NCI-H2107 (cell line): ENCODE measurements at regions not wholly inside any gene's neighbourhood (a gene's known extent, or its start where the extent isn't known, plus 50 kb on each side); places are given as distances from the start of the nearest gene placed in this dataset.

Source experiments
- DNase-seq: peaks from one replicate; lab custom pipeline; 2025; lab: John Stamatoyannopoulos, UW

DNA sequence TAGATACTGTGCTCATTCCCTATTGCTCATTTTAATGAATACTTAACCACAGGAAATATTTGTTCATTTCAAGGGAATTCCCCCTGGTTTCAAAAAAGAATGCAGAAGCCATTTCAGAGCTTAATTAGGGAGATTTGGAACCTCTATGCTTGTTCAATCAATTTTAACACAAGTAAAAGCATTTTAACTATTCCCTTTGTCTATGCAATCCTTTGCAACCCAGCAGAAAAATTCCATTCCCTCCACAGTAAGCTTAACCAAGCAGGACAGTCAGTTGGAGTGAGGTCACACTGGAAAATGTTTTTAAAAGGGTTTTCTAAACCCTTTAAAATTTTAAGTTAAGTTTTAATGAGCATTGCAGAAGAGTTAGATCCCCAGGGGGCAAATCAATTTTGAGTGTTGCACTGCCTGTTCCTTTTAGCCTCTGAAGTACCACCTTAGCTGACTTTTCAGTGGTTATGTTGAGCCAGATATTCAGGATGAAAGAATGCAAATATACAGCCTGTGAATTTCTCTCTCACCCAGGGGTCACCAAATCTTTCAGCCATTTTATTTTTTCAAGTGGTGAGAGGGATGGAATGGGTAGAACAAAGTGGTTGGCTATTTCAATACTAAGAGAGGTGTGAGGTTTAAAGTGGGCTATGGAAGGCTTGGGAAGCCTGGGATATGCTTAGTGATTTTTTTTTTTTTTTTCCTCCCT lies 356.2 kb upstream of the NUDT12 start:
- no peak for DNase-seq

DNA sequence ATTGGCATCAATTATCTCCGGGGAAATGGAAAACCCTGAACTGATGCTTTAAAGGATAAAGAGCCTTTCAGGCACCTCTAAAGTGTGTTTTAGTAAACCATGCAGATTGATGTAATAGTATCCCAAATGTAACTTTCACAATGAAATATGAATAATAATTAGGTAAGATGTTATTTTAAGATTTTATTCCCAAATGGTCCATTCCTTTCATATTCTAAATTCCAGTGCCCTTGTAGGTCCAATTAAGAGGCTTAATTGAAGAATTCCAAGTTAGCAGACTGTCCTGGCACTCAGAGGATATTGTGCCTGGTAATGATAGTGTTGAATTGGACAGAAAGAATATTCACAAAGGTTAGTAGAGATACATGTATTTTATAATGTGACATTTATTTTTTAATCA lies 352.5 kb upstream of the NUDT12 start:
- no peak for DNase-seq

DNA sequence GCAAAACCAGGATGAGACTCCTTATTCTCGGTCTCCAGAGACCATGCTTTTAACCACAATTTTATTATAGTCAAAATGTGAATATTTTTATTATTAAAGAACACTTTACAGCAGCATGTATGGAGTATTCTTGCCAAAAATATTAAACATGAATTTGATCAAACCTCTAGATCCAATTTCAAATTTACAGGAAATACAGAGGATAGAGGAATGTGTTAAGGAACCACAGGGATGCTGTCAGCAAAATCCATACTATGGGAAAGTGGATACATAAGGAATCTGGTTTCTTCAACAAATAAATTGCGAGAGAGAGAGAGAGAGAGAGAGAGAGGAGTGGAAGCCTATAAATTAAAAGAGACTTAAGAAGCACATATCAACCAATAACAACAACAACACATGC lies 348.2 kb upstream of the NUDT12 start:
- DNase-seq = no peak

- no peak for DNase-seq
Observed at GRCh38 chr5:103910011-103910410, 347.4 kb upstream of the NUDT12 start.

- DNase-seq = no peak
Observed at GRCh38 chr5:103909391-103909790, 346.8 kb upstream of the NUDT12 start.

DNA sequence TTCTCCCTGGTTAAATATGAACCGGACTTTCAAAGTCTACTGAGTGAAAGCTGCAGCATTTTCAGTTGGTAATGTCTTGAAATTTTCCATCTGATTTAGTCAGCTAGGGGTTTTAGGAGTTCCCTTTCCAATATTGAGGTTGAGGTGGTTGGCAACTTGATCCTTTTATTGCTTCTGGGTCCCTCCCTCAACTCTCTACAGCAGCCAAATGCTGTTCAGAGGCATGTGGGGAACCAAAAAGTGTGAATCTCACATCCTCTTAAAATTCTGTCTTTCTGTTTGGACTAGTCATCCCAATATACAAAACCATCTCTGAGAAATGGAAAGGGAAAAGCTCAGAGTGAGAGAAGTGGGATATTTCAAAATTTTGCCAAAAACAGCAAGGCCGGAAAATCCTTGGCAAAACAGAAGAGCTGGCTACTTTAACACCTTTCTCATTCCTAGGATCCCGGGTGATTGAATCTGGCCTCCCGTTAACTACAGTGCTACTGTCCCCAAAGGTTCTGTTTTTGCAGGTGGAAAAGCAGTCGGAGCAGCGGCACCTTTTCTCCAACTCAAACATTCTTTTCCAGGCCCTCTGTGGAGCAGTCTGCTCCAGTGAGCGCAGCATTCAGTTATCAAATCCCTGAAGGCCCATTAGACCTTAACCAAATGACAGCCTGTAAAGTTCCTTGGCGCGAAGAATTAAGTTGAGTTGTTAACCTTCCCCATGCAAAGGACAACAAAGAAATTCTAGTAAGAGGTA lies 345.9 kb upstream of the NUDT12 start:
- DNase-seq = no peak

DNA sequence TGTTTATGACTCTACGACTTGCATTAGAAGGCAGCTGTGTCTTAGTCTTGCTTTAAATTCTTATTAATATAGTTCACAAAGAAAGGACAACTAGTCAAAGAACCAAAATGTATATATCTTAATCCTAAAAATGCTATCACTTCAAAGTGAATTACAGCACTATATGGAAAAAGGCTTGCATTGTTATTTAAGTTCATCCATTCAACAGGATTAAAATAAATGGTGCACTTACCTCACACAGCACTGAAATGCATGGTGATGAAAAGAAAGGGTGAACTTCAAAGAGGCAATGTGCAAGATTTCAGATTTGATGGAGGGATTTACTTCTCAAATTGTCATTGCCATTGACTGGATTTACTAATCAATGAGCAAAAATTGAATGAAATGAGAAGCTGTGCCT lies 344.4 kb upstream of the NUDT12 start:
- DNase-seq = no peak

DNA sequence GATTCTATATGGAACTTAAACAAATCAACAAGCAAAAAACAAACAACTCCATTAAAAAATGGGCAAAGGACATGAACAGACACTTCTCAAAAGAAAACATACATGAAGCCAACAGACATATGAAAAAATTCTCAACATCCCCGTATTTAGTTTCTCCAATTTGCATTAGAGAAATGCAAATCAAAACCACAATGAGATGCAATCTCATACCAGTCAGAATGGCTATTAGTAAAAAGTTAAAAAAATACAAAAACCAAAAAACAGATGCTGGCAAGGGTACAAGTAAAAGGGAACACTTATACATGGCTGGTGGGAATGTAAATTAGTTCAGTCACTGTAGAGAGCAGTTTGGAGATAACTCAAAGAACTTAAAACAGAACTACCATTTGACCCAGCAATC lies 342.1 kb upstream of the NUDT12 start:
- DNase-seq = no peak

GRCh38 chr5:103902893-103903292 lies 340.3 kb upstream of the NUDT12 start:
- no peak for DNase-seq

- DNase-seq = no peak
Observed at GRCh38 chr5:103901885-103902284, 339.3 kb upstream of the NUDT12 start.

- DNase-seq = no peak
Observed at GRCh38 chr5:103896593-103896992, 334.0 kb upstream of the NUDT12 start.

- no peak for DNase-seq
Observed at GRCh38 chr5:103895738-103896137, 333.1 kb upstream of the NUDT12 start.

DNA sequence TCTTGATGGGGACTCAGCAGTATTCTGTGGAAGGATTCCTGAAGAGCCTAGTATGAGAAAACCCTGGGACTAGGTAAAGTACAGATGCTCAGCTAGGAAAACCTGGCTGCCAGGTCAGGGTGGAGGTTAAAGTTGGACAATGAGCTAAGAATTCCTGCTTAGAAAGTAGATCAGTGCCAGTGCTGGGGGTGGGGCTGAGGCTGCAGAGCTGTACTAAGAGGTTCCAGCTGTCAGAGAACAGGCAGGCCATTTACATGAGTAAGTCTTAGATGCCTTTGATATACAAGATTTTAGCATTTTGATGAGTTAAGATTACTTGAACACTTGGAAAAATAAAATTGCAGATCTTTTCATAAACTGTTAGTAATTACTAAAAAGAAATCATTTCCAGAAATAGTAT lies 332.3 kb upstream of the NUDT12 start:
- DNase-seq = no peak

GRCh38 chr5:103891151-103891550 lies 328.6 kb upstream of the NUDT12 start:
- no peak for DNase-seq

DNA sequence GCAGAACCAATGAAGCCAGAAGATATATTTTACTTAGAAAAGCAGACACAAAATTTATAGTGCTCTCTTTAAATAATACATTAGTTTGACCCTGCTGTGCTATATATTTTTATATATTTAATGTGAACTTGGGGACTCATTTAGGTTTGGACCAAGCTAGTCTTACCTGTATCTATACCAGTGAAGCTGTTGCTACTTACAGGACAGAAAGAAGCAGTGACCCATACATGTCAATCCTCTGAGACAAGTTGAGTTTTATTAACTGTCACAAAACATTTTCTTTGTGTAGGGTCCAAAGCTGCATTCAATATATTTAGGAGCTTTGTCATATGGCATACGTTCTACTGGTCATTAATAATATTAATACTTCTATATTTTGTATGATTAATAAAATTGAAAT lies 327.7 kb upstream of the NUDT12 start:
- DNase-seq = no peak

DNA sequence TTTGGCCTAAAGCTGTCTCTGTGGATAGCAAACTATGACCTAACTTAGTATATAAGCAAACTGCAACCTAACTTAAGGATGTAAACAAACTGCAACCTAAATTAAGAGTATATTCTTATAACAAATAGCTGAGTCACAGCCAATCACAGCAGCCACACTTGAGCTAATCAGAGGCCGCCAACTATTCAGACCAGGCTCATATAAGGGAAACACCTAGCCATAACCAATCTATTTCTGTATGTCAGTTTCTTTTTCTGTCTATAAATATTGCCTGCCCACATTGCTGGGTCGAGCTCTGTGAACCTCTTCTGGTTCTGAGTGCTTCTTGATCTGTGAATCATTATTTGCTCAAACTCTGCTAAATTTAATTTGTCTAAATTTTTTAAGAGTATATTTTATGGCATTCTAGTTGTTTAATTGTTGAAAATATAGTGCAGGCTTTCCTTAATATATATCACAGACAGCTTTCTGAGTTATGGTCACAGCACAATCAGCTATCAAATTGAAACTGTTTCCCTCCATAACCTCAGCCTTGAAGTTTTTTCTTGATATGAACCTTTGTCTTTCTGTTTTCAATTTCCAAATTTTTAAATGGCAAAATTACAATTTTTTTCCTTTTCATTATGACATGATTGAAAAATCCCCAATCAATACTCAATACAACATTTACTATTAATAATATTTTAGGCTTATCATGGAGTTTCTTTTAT lies 327.1 kb upstream of the NUDT12 start:
- no peak for DNase-seq

GRCh38 chr5:103886826-103887225 lies 324.2 kb upstream of the NUDT12 start:
- DNase-seq = no peak

DNA sequence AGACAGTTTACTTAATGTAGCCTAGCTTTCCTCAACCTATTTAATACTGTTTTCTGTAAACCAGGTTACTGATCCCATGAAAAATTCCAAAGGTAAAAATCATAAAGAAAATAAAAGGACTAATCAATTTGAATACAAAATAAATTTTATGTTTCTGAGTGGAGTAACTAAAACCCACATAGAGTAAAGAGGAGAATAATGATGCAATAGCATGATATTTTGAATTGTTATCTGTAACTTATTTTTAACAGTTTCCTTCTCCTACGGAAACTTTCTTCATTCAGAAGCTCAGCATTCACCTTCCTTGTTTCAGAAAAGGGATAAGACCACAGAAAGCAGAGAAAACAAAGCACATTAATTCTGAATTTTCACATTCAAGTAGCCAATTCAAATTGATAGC lies 320.6 kb upstream of the NUDT12 start:
- DNase-seq = no peak

- no peak for DNase-seq
Observed at GRCh38 chr5:103881560-103881959, 319.0 kb upstream of the NUDT12 start.

GRCh38 chr5:103867857-103868598 lies 305.4 kb upstream of the NUDT12 start:
- no peak for DNase-seq

DNA sequence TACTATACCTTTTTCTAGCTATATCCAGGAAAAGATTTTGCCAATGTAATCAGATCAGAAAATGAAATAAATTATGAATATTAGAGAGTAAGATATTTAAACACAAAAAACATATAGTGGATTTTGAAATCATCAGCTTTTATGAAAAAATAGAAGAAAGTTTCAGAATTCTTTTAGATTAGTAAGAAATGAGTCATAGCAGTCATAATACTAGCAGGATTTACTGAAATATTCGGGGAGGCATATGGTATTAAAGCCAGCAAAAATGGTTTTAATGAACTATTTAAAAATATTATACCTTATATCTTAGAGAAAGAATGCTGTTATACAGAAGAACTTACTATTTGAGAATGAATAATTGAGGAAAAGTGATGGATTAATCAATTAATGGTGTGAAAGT lies 303.6 kb upstream of the NUDT12 start:
- no peak for DNase-seq

GRCh38 chr5:103862398-103862797 lies 299.8 kb upstream of the NUDT12 start:
- no peak for DNase-seq

DNA sequence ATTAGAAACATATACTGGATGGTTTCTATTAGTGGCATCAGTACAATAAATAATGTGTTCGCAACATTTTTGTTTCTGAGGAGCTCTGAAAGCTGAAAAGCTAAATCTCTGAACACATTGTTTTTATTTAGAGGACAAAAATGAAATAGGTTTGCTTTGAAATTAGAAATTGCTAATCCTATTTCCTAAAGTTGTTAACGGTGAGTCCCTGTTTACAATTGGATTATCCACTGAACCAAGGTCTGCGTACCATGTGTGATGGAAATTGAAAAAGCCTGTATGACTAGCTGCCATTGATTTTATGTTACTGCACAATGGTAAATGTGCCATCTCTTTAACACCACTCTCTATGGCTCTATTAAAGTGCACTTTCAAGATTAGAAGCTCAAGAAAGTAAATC lies 297.7 kb upstream of the NUDT12 start:
- no peak for DNase-seq
